AG04449 (cell line): ENCODE measurements at regions not wholly inside any gene's neighbourhood (a gene's known extent, or its start where the extent isn't known, plus 50 kb on each side); places are given as distances from the start of the nearest gene placed in this dataset.
A peak's percentile ranks its signal among the peaks of the same experiment; 100 is the strongest.

ENCODE experiments used
- CTCF ChIA-PET: fragments of 350-600 bp; formaldehyde crosslinking; extraction: SDS; loops from one replicate; lab custom pipeline; 2021; ENCODE audit warnings: antibody characterized with exemption; lab: Yijun Ruan, JAX
- POLR2A ChIA-PET: fragments of 400-600, 350-600 bp; formaldehyde crosslinking; extraction: SDS; loops from one replicate; lab custom pipeline; 2020; ENCODE audit warnings: antibody characterized with exemption, inconsistent platforms; lab: Yijun Ruan, JAX
- DNase-seq: peaks from one replicate; pipeline ENCODE4 v3.0.0-alpha.2; 2010; ENCODE audit warnings: low read depth, low spot score
- H3K4me3 ChIP-seq: 2 replicates; pipeline ENCODE4 v1.5.1; 2011; ENCODE audit warnings: low read depth, mild to moderate bottlenecking, control low read depth, low read length
- CTCF ChIP-seq: IDR thresholded peaks from one replicate; pipeline ENCODE4 v1.5.1; 2011; ENCODE audit warnings: mild to moderate bottlenecking, moderate library complexity, low read length, control low read depth, inconsistent platforms; ENCODE audit not compliant: insufficient read depth; ENCODE audit errors: missing control alignments

DNA sequence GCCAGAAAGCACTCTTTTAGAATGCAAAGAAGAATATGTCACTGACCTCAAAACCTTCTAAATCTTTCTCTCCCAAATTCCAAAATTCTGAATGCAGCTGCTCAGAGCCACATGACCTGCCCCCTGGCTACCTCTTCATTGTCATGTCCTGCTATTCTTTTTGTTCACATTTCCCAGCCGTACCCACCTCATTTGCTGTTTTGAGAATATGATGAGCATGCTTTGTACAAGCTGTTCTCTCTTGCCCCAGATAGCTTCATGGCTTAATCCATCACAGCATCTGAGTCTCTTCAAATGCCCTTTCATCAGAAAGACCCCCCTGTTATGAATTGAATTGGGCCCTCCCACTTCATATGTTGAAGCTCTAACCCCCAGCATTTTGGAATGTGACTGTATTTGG lies 214.3 kb downstream of the KCNS3 start:
- ChIA-PET CTCF (no interaction called here), POLR2A (no interaction called here)
- DNase-seq = no peak
- H3K4me3 ChIP-seq = no peak overlapping the region
- TF ChIP-seq CTCF = no peak

GRCh38 chr2:18085593-18085992 lies 207.1 kb downstream of the KCNS3 start:
- CTCF ChIA-PET = interaction anchor here (0.6 kb wide), 1 partner anchor 39 kb away, joined by 3 read pairs; no protein-coding TSS in a partner anchor
- no peak for DNase-seq
- POLR2A ChIA-PET = no interaction called here
- TF ChIP-seq CTCF = no peak
- no peak overlapping the region for H3K4me3 ChIP-seq

- H3K4me3 ChIP-seq = no peak overlapping the region
- CTCF ChIA-PET = interaction anchor here (1.2 to 1.5 kb wide), 2 partner anchors 63 to 65 kb away, joined by 3 to 5 read pairs; no protein-coding TSS in a partner anchor
- no peak for TF ChIP-seq CTCF
- DNase-seq = no peak
- POLR2A ChIA-PET = no interaction called here
Measured at GRCh38 chr2:18084376-18084775, 205.9 kb downstream of the KCNS3 start.

- no peak for DNase-seq
- H3K4me3 ChIP-seq = no peak overlapping the region
- ChIA-PET CTCF (interaction anchor here (1.2 to 1.5 kb wide), 2 partner anchors 63 to 66 kb away, joined by 3 to 5 read pairs; no protein-coding TSS in a partner anchor), POLR2A (no interaction called here)
- no peak for TF ChIP-seq CTCF
Measured at GRCh38 chr2:18083806-18084205, 205.3 kb downstream of the KCNS3 start.

GRCh38 chr2:18078216-18078615 lies 199.7 kb downstream of the KCNS3 start:
- POLR2A ChIA-PET = no interaction called here
- no peak for DNase-seq
- no peak overlapping the region for H3K4me3 ChIP-seq
- CTCF ChIA-PET = interaction anchor here (1.2 to 1.3 kb wide), 2 partner anchors 39 to 71 kb away, joined by 3 read pairs; no protein-coding TSS in a partner anchor
- TF ChIP-seq CTCF = no peak

- POLR2A ChIA-PET = no interaction called here
Measured at GRCh38 chr2:18077704-18078103, 199.2 kb downstream of the KCNS3 start.

More at GRCh38 chr2:18077704-18078103, 199.2 kb downstream of the KCNS3 start:
- peak; percentile 55 for DNase-seq
- CTCF ChIA-PET = interaction anchor here (1.2 to 1.3 kb wide), 2 partner anchors 40 to 72 kb away, joined by 3 read pairs; no protein-coding TSS in a partner anchor
- H3K4me3 ChIP-seq = no peak overlapping the region
- TF ChIP-seq CTCF = no peak
